ENCODE measurements at regions not wholly inside any gene's neighbourhood (a gene's known extent, or its start where the extent isn't known, plus 50 kb on each side); places are given as distances from the start of the nearest gene placed in this dataset.

- no TSS peak for BruUV-seq (replicated peaks)
- Histone ChIP-seq H4K20me1 (replicated peaks; ENCODE audit: control insufficient read depth, insufficient read depth, low read length) (no peaks in the 10 kb centered on the region), H3K4me2 (ENCODE audit: insufficient read depth, low read length) (no peak overlapping the region), H3K9me1 (ENCODE audit: control insufficient read depth, insufficient read depth, low read length) (no peaks in the 10 kb centered on the region), H2AFZ (ENCODE audit: low read depth, low read length) (no peak overlapping the region), H3K27ac (ENCODE audit: extremely low read depth, low read depth, low read length) (no peak overlapping the region), H3K4me1 (replicated peaks in 1 of 2; ENCODE audit: control insufficient read depth in 2 of 2, insufficient read depth in 2 of 2, low read length in 2 of 2) (no peaks in the 10 kb centered on the region), H3K9ac (ENCODE audit: insufficient read depth in 1 of 2, low read depth in 2 of 2, low read length in 2 of 2) (no peak overlapping the region), H3K9me3 (replicated peaks; ENCODE audit: control insufficient read depth, insufficient read depth, low read depth, low read length) (0 out of 2 replicates have a peak, but pooled peaks cover 1% of the 10 kb centered on the region), H3K79me2 (ENCODE audit: control insufficient read depth, insufficient read depth, low read length) (no peaks in the 10 kb centered on the region), H3K27me3 (ENCODE audit: control insufficient read depth in 2 of 2, insufficient read depth in 2 of 2, low read length in 2 of 2) (no peaks in the 10 kb centered on the region), H3K4me3 (no peak overlapping the region), H3K36me3 (ENCODE audit: control insufficient read depth, insufficient read depth, low read length) (no peaks in the 10 kb centered on the region)
- 3% methylated on average over 2 of the region's 2 CpGs for WGBS (ENCODE audit: insufficient coverage, low coverage, missing lambda C conversion rate)
- in situ Hi-C loops (cut with MboI) = no loop called here
- FAIRE-seq = no peak
- no peak for DNase-seq (ENCODE audit: extremely low read depth in 1 of 4, low spot score in 3 of 4)
- ChIA-PET POLR2A (no interaction called here), CTCF (ENCODE audit: low intra/inter-chr PET ratio) (no interaction called here)
- ATAC-seq = no peak
- TF ChIP-seq WHSC1 (IDR thresholded peaks at IDR 0.05; ENCODE audit: low read length) = no peak
- no peak for TF ChIP-seq ZNF583 (CRISPR knock-in tag; IDR thresholded peaks at IDR 0.05)
- TF ChIP-seq, protein P1, sequence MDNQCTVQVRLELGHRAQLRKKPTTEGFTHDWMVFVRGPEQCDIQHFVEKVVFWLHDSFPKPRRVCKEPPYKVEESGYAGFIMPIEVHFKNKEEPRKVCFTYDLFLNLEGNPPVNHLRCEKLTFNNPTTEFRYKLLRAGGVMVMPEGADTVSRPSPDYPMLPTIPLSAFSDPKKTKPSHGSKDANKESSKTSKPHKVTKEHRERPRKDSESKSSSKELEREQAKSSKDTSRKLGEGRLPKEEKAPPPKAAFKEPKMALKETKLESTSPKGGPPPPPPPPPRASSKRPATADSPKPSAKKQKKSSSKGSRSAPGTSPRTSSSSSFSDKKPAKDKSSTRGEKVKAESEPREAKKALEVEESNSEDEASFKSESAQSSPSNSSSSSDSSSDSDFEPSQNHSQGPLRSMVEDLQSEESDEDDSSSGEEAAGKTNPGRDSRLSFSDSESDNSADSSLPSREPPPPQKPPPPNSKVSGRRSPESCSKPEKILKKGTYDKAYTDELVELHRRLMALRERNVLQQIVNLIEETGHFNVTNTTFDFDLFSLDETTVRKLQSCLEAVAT (IDR thresholded peaks at IDR 0.05) = no peak
- TF ChIP-seq ESRRB (CRISPR knock-in tag; IDR thresholded peaks at IDR 0.05; ENCODE audit: borderline replicate concordance) = no peak
- TF ChIP-seq IFI16 (CRISPR knock-in tag; IDR thresholded peaks at IDR 0.05) = no peak
- intact Hi-C loops (cut with micrococcal nuclease) = no loop called here
Observed at GRCh38 chr3:162278834-162279233, 782.2 kb downstream of the OTOL1 start.

- H3K4me3 ChIP-seq = no peak overlapping the region
- intact Hi-C loops (cut with micrococcal nuclease) (no loop called here), in situ Hi-C loops (cut with MboI) (no loop called here)
- ATAC-seq (no peak), FAIRE-seq (no peak), DNase-seq (ENCODE audit: extremely low read depth in 1 of 4, low spot score in 3 of 4) (no peak)
- TF ChIP-seq TEAD1 (CRISPR knock-in tag; IDR thresholded peaks at IDR 0.05) (no peak), DDX20 (tag; IDR thresholded peaks at IDR 0.05; ENCODE audit: low read depth) (no peak), LCOR (CRISPR knock-in tag; IDR thresholded peaks at IDR 0.05) (no peak), ARHGAP35 (IDR thresholded peaks at IDR 0.05; ENCODE audit: partially characterized antibody) (no peak), SMARCB1 (IDR thresholded peaks at IDR 0.05; ENCODE audit: insufficient read length, low read depth) (no peak), CBX1 (IDR thresholded peaks at IDR 0.05; ENCODE audit: low read depth) (no peak), MCM3 (IDR thresholded peaks at IDR 0.05) (no peak), RAD21 (CRISPR knock-in tag; conservative IDR thresholded peaks at IDR 0.05 in 1 of 2, IDR thresholded peaks at IDR 0.05 in 1 of 2) (no peak), MCM7 (IDR thresholded peaks at IDR 0.05) (no peak)
- ChIA-PET POLR2A (no interaction called here), CTCF (ENCODE audit: low intra/inter-chr PET ratio) (no interaction called here)
- BruUV-seq (replicated peaks) = no TSS peak
- H2AFZ ChIP-seq (ENCODE audit: low read depth, low read length) = no peak overlapping the region
- no peaks in the 10 kb centered on the region for H3K27me3 ChIP-seq (ENCODE audit: control insufficient read depth in 2 of 2, insufficient read depth in 2 of 2, low read length in 2 of 2)
- no peaks in the 10 kb centered on the region for H3K9me1 ChIP-seq (ENCODE audit: control insufficient read depth, insufficient read depth, low read length)
- no peaks in the 10 kb centered on the region for H3K36me3 ChIP-seq (ENCODE audit: control insufficient read depth, insufficient read depth, low read length)
- H3K9me3 ChIP-seq (replicated peaks; ENCODE audit: control insufficient read depth, insufficient read depth, low read depth, low read length) = no peaks in the 10 kb centered on the region; the same call in 1 of the 2 replicates
- no peaks in the 10 kb centered on the region for H4K20me1 ChIP-seq (replicated peaks; ENCODE audit: control insufficient read depth, insufficient read depth, low read length)
- 5% methylated on average over 3 of the region's 3 CpGs for WGBS (ENCODE audit: insufficient coverage, low coverage, missing lambda C conversion rate)
- no peaks in the 10 kb centered on the region for H3K79me2 ChIP-seq (ENCODE audit: control insufficient read depth, insufficient read depth, low read length)
- no peak overlapping the region for H3K4me2 ChIP-seq (ENCODE audit: insufficient read depth, low read length)
- no peaks in the 10 kb centered on the region for H3K4me1 ChIP-seq (replicated peaks in 1 of 2; ENCODE audit: control insufficient read depth in 2 of 2, insufficient read depth in 2 of 2, low read length in 2 of 2)
- no peak overlapping the region for H3K9ac ChIP-seq (ENCODE audit: insufficient read depth in 1 of 2, low read depth in 2 of 2, low read length in 2 of 2)
- no peak overlapping the region for H3K27ac ChIP-seq (ENCODE audit: extremely low read depth, low read depth, low read length)
Observed at GRCh38 chr3:162285259-162285658, 788.7 kb downstream of the OTOL1 start.
